ENCODE measurements at regions not wholly inside any gene's neighbourhood (a gene's known extent, or its start where the extent isn't known, plus 50 kb on each side); places are given as distances from the start of the nearest gene placed in this dataset.

- TF ChIP-seq, protein P1, sequence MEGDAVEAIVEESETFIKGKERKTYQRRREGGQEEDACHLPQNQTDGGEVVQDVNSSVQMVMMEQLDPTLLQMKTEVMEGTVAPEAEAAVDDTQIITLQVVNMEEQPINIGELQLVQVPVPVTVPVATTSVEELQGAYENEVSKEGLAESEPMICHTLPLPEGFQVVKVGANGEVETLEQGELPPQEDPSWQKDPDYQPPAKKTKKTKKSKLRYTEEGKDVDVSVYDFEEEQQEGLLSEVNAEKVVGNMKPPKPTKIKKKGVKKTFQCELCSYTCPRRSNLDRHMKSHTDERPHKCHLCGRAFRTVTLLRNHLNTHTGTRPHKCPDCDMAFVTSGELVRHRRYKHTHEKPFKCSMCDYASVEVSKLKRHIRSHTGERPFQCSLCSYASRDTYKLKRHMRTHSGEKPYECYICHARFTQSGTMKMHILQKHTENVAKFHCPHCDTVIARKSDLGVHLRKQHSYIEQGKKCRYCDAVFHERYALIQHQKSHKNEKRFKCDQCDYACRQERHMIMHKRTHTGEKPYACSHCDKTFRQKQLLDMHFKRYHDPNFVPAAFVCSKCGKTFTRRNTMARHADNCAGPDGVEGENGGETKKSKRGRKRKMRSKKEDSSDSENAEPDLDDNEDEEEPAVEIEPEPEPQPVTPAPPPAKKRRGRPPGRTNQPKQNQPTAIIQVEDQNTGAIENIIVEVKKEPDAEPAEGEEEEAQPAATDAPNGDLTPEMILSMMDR (IDR thresholded peaks at IDR 0.05): no peak
- TF ChIP-seq POLR2A (IDR thresholded peaks at IDR 0.05): no peak
Measured at GRCh38 chr1:185442050-185442449, 125.0 kb upstream of the IVNS1ABP start.
